Testis (tissue), 2 donors: ENCODE measurements at regions not wholly inside any gene's neighbourhood (a gene's known extent, or its start where the extent isn't known, plus 50 kb on each side); places are given as distances from the start of the nearest gene placed in this dataset.
A peak's percentile ranks its signal among the peaks of the same experiment; 100 is the strongest.
"Not testable (repeated sequence)": the region's sequence is repeated elsewhere in the genome, so short reads cannot be mapped to it uniquely, and the experiment has no call there.

Experiments
- DNase-seq: peaks from one replicate; pipeline ENCODE4 v3.0.0-alpha.2; 2019
- H3K27ac ChIP-seq, 2 donors: fragments of 200-600 bp; sonication (generic); one replicate each; pipeline ENCODE4 v1.5.1; 2019
- H3K27me3 ChIP-seq: fragments of 200-600 bp; sonication (generic); one replicate; pipeline ENCODE4 v1.5.1; 2019
- H3K36me3 ChIP-seq: fragments of 200-600 bp; sonication (generic); one replicate; pipeline ENCODE4 v1.5.1; 2017; ENCODE audit warnings: low read depth; ENCODE audit errors: missing control alignments
- H3K4me1 ChIP-seq: fragments of 200-600 bp; sonication (generic); one replicate; pipeline ENCODE4 v1.5.1; 2019
- H3K4me3 ChIP-seq, 2 donors: fragments of 200-600 bp; sonication (generic); one replicate each; pipeline ENCODE4 v1.5.1; 2017 to 2019
- H3K9me3 ChIP-seq: fragments of 200-600 bp; sonication (generic); one replicate; pipeline ENCODE4 v1.5.1; 2017
- POLR2A ChIP-seq: fragments of 450-650 bp; IDR thresholded peaks from one replicate; pipeline ENCODE4 v1.6.1; 2017; ENCODE audit warnings: antibody characterized with exemption, mild to moderate bottlenecking, moderate library complexity
- WGBS, 2 donors: methylation state at CpG; one replicate each; pipeline ENCODE4 v1.1.5; 2018; 5-methylcytosine and 5-hydroxymethylcytosine counted together
- intact Hi-C: fragments of 100-400 bp; cut with DNase I; formaldehyde crosslinking; loops from one replicate; pipeline ENCODE4 v1.15.1; 2023; ENCODE audit warnings: low total_unique reads
- TF ChIP-seq, protein P1 (sequence below), 3 experiments: fragments of 450-650 bp in 2 of 3; fragments of 200-600 bp in 1 of 3; sonication (generic) in 1 of 3; IDR thresholded peaks; one replicate each; pipeline ENCODE4 v1.5.1; 2016 to 2019; ENCODE audit warnings: antibody characterized with exemption in 3 of 3, mild to moderate bottlenecking in 2 of 3, moderate library complexity in 1 of 3

- H3K4me1 ChIP-seq: no peaks in the 10 kb centered on the region
- H3K27ac ChIP-seq: no peak overlapping the region
- TF ChIP-seq, protein P1, sequence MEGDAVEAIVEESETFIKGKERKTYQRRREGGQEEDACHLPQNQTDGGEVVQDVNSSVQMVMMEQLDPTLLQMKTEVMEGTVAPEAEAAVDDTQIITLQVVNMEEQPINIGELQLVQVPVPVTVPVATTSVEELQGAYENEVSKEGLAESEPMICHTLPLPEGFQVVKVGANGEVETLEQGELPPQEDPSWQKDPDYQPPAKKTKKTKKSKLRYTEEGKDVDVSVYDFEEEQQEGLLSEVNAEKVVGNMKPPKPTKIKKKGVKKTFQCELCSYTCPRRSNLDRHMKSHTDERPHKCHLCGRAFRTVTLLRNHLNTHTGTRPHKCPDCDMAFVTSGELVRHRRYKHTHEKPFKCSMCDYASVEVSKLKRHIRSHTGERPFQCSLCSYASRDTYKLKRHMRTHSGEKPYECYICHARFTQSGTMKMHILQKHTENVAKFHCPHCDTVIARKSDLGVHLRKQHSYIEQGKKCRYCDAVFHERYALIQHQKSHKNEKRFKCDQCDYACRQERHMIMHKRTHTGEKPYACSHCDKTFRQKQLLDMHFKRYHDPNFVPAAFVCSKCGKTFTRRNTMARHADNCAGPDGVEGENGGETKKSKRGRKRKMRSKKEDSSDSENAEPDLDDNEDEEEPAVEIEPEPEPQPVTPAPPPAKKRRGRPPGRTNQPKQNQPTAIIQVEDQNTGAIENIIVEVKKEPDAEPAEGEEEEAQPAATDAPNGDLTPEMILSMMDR (IDR thresholded peaks at IDR 0.05): no peak
- TF ChIP-seq POLR2A: no peak
- WGBS, 2 donors: 88 to 95% methylated on average over 8 of the region's 8 CpGs
- no peaks in the 10 kb centered on the region for H3K9me3 ChIP-seq
- DNase-seq: no peak
- no peaks in the 10 kb centered on the region for H3K36me3 ChIP-seq
- no peak overlapping the region for H3K4me3 ChIP-seq
- no peaks in the 10 kb centered on the region for H3K27me3 ChIP-seq
- intact Hi-C loops: no loop called here
These were observed 1528.5 kb downstream of the BRD1 start for GRCh38 chr22:48299124-48299523.

DNA sequence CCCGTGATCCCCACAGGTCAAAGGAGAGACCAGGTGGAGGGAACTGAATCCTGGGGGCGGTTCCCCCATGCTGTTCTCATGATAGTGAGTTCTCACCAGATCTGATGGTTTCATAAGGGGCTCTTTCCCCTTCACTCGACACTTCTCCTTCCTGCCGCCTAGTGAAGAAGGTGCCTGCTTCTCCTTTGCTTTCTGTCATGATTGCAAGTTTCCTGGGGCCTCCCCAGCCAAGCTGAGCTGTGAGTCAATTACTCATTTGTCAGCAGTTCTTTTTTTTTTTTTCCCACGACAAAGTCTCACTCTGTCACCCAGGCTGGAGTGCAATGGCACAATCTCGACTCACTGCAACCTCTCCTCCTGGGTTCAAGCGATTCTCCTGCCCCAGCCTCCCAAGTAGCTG lies 1530.4 kb downstream of the BRD1 start:
- no peak for DNase-seq
- Histone ChIP-seq H3K27ac (no peak overlapping the region), H3K9me3 (no peaks in the 10 kb centered on the region), H3K4me1 (no peaks in the 10 kb centered on the region), H3K27me3 (no peaks in the 10 kb centered on the region), H3K4me3 (no peak overlapping the region), H3K36me3 (no peaks in the 10 kb centered on the region)
- TF ChIP-seq POLR2A: no peak
- TF ChIP-seq, protein P1 (IDR thresholded peaks at IDR 0.05): no peak
- 84 to 86% methylated on average over 7 of the region's 7 CpGs for WGBS, 2 donors
- intact Hi-C loops: no loop called here

DNA sequence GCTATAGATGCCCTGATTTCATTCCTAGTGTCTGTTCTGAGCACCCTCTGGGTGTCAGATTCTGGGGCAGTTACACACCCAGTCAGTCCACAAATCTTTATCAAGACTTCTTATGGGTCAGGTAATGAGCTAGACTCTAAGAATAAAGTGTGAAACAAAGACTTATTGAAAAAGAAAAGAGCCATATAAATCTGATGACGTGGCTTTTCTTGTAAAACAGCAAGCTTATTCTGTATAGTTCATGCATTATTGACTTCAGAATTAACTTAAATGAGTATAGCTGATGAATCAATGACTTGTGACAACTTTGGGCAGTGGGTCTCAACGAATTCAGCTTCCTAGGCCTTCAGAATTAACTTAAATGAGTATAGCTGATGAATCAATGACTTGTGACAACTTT lies 1527.5 kb downstream of the TBC1D22A start:
- WGBS, 2 donors: 77 to 79% methylated on average over 2 of the region's 2 CpGs
- H3K27me3 ChIP-seq, H3K4me3 ChIP-seq, intact Hi-C loops, H3K36me3 ChIP-seq, H3K9me3 ChIP-seq, DNase-seq, H3K27ac ChIP-seq: not testable (repeated sequence)
- peaks cover 11% of the 10 kb centered on the region for H3K4me1 ChIP-seq

- Histone ChIP-seq H3K9me3 (no peaks in the 10 kb centered on the region), H3K36me3 (no peaks in the 10 kb centered on the region), H3K27ac (no peak overlapping the region), H3K4me1 (peaks cover 11% of the 10 kb centered on the region), H3K4me3 (no peak overlapping the region), H3K27me3 (no peaks in the 10 kb centered on the region)
- intact Hi-C loops: no loop called here
- TF ChIP-seq POLR2A: no peak
- TF ChIP-seq, protein P1 (IDR thresholded peaks at IDR 0.05): no peak
- DNase-seq: peak; percentile 63
- WGBS, 2 donors: 28 to 39% methylated on average over 3 of the region's 3 CpGs
These were observed 1526.0 kb downstream of the TBC1D22A start for GRCh38 chr22:48288376-48288940.

DNA sequence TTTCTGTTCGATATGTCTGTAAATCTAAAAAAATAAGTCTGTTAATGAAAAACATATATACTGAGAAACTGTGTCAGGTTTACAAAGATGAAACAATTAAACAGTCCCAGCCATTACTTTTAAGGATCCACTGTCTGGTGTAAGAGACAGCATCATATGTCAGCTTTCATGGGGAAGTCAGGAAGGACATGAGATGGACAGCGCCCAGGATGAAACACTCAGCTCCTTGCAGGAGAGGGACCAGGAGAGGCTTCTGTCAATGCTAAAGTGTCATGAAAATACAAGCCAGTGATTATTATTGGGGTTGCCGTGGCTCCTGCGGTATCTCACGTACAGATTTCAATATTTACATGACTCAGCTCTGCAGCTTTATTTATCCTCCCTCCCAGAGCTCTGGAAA lies 1524.6 kb downstream of the TBC1D22A start:
- H3K27me3 ChIP-seq: no peaks in the 10 kb centered on the region
- WGBS, 2 donors: 52 to 56% methylated on average over 5 of the region's 5 CpGs
- no peak overlapping the region for H3K27ac ChIP-seq
- TF ChIP-seq POLR2A: no peak
- TF ChIP-seq, protein P1 (IDR thresholded peaks at IDR 0.05): no peak
- H3K36me3 ChIP-seq: no peaks in the 10 kb centered on the region
- DNase-seq: peak; percentile 12
- intact Hi-C loops: no loop called here
- no peaks in the 10 kb centered on the region for H3K9me3 ChIP-seq
- peaks cover 11% of the 10 kb centered on the region for H3K4me1 ChIP-seq
- H3K4me3 ChIP-seq: no peak overlapping the region
